Midbrain (tissue), 1 donor: ENCODE measurements at regions not wholly inside any gene's neighbourhood (a gene's known extent, or its start where the extent isn't known, plus 50 kb on each side); places are given as distances from the start of the nearest gene placed in this dataset.
"Not testable (repeated sequence)": the region's sequence is repeated elsewhere in the genome, so short reads cannot be mapped to it uniquely, and the experiment has no call there.

Experiments used
- DNase-seq: peaks from one replicate; lab custom pipeline; 2025; lab: John Stamatoyannopoulos, UW

DNA sequence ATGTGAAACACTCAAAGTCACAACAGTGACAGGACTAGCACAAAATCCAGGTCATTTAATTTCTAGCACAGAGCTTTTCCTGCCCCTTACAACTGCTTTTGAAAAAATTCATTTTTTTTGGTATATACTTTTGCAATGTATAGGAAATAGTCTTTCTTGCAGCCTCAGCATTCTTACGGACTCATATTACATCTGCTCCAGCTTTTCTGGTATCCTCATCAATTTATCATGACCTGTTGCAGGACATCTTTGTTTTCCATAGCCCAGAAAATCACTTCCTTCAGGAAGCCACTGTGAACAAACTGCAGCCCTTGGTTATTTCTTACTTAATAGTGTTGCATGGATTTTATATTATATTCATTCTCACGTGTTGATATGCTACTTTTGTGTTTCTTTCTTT is 347.9 kb upstream of the MTPN start:
- DNase-seq, result no peak

DNA sequence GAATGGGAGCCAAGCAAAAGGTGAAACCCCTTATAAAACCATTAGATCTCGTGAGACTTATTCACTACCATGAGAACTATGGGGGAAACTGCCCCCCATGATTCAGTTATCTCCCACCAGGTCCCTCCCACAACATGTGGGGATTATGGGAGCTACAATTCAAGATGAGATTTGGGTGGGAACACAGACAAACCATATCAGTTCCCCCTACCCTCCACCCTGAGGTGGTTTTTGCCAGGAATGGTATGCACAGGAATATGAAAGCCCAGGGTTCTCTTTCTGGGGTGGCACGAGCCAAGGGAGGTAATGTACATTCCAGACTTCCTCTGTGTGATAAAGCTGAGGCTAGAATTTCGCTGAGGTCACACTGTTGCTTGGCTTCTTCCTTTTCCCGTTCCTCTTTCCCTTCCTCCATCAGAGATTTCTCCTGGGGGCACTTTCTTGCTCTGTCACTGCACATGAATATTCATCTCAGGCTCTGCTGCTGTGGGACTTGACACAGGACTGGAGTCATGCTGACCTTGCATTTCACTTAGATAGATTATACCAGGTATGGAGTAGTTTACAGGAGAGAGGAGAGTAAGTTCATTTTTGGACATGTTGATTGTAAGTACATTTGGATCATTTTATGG is 347.0 kb upstream of the MTPN start:
- DNase-seq, result no peak

DNA sequence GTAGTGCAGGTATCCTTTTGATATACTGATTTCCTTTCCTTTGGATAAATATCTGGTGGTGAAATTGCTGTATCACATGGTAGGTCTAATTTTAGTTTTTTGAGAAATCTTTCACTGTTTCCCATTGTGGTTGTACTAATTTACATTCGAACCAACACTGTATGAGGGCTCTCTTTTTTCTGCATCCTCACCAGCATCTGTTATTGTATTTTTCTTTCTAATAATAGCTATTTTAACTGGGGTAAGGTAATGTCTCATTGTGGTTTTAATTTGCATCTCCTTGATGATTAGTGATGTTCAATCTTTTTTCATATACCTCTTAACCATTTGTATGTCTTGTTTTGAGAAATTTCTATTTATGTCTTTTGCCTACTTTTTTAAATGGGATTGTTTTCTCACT is 335.4 kb upstream of the MTPN start:
- DNase-seq, result no peak

DNA sequence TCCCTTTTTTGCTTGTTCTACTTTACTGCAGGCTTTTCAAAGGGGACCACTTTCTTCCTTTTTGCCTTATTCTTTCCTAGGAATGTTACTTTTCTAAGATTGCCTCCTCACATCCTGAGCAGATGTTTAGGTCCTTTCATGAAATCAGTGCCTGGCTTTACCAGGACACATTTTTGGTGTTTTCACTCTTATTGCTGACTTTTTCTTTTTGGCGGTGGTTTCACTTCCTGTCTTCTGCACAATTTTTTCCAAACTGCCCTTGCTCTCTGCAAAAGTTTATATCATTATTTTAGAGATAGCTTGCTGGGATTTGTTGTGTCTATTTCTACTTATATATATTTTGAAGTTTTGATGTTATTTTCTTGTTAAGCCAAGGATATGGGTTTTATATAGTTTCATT is 332.2 kb upstream of the MTPN start:
- DNase-seq, result no peak

DNA sequence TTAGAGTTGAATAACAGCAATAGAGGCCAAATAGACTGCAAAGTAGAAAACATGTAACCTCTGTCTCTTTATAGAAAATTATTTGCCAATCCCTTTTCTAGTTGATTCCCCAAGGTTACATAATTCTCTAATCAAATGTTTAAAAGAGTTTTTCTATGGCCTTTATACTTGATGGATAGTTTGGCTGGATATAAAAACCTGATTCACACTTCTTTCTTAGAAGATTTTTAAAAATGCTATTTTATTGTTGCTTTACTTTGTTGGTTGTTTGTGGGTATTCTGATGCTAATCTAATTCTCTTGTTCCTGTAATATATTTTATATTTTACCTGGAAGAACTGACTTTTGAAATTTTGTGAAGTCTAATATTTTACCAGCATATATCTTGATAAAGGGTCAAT is 331.1 kb upstream of the MTPN start:
- DNase-seq, result no peak

DNA sequence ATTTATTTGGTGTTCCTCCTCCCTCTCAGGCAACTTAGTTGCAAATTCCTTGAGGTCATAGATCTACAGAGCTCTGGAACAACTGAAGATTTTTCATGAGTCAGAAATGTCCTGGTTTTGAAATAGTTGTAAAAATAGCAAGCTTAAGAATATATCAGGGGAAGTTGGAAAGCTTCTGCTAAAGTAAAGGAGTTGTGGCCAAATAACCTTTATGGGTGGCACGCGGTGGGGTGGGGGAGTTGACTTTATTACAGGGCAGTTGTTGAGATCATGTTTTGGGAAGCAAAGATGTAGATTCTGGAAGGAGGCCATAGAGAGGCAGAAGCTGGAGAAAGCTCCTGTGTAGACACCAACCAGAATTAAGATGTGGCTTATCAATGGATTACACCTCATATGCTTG is 326.0 kb upstream of the MTPN start:
- no peak for DNase-seq

DNA sequence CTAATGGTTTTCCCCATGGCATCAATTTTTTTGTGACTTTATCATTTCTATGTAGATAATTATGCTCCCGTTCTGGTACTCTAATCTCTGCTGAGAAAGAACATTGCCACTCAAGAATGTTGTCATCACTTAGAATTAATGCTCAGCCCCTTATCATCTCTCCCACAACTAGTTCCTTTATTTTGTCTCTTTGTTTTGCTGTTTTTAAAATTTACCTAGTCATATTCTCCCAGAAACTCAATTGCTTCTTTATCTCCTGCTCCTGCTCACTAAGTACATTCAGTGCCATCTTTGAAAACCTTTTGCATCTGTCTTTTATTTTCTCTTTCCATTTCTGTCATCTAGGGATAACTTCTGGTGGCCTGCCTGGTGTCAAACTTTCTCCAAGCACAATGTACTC is 324.9 kb upstream of the MTPN start:
- no peak for DNase-seq

DNA sequence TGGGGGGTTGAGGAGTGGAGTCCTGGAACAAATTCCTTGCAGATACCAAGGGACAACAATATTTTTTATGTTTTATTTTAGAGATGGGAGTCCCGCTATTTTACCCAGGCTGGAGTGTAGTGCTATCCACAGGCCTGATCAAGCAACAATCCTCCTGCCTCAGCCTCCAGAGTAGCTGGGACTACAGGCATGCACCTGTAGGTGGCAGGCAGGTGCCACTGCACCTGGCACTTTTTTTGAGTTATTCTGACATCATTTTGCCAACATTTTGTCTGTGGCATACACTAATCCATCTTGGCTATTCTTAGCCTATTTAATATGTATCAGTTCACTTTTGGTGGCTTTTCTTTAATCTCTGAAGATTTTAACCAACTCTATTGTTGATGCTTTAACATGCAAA is 317.8 kb upstream of the MTPN start:
- DNase-seq, result no peak

DNA sequence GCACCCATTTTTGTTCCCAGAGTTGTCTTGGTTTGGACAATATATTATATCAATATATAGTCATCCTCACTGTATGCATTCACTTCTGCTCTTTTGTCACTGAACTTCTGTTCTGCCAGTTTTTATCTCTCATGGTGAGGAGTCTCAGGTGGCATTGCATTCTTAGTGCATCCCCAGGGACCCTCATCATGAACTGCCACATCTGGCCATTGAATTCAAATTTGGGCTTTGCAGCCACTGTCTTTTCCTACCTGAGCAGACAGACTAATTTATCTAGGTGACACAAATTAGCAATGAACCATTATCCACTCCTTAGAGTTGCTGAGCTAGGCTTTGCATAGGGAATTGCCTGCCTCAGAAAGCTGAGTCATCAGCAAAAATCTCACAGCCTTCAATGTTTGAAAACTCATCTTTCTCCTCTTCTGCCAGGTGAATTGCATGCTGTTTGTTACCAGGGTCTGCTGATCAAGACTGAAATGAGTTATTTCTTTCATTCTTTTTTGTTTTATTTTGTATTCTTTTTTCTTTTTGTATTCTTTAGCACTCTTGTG is 316.8 kb upstream of the MTPN start:
- no peak for DNase-seq

DNA sequence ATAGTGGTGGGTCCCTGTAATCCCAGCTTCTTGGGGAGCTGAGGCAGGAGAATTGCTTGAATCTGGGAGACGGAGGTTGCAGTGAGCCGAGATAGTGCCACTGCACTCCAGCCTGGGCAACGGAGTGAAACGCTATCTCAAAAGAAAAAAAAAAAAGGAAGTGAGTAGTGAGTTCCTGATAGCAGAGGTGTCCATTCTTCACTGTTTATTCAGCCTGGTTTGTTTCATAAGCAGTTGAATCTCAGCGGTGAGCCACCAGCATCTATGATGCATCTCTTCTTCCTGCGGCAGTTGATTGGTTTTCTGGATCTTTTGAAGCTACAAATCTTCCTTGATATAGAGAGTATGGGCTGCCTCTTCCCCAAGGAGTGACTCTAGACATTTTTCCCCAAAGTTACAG is 316.1 kb upstream of the MTPN start:
- no peak for DNase-seq

DNA sequence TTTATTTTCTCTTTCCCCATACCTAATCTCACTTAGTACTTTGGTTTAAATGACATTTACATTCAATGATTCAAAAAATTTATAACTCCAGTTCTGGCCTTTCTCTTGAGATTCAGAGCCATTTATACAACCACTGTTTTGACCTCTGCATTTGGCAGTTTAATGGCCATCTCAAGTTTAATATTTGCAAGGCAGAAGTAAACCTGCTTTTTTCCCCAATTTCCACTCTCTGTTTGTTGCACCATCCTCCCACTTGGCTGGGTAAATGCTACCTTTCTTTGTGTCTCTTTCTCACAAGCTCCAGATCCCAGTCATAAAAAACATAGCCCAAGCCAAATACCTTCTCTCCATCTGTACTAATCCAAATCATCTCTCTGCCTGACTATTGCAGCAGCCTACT is 315.2 kb upstream of the MTPN start:
- DNase-seq, result no peak

DNA sequence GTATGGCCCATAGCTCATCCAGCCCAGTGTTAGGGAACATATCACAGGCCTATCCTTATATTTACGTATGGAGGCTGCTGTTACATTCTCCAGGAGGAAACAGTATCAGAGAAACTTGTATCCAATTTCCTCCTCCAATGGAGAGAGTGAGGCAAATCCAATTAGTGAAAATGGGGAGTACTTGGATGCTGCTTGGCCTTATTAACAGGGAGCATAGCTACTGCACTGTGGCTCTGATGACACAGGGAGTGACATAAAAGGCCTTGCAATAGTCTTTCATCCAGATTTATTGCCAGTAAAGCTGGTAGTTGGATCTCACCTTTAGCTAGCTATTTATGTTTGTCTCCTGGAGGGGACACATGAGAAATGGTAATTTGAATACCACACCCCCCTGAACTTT is 313.2 kb upstream of the MTPN start:
- DNase-seq, result no peak

DNA sequence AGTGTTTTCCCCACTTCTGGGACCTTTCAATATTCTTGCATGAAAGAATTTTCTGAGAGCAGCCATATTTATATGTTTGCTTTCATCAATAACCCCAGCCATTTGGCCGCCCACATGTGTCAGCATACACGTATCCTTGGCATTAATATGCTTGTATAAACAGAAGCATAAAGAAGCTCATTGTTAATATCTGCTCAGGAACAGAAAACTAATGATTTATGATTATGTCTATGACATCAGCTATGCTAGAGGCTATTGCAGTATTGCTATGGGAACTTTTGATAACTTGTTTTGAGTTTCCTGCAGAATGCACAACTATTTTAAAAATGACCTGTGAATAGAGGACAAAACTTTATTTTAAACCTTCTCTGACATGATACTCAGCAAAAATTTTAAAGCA is 300.9 kb upstream of the MTPN start:
- DNase-seq, result no peak

DNA sequence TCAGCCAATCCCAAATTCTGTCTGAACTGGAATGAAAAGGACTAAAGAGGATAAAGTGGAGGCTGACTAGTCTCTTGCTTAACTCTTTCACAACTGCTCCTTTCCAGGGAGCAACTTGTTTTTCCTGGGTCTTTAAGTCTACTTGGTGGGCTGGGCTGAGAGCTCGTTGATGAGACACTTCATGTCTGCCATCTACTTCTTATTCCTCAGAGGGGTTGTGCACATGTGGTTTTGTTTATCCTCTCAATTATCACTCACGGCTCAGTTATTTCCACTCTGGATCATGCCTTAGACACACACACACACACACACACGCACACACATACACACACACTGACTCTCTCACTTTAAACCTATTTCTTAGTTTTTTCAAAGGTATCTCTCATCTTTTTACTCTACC is 298.6 kb upstream of the MTPN start:
- no peak for DNase-seq

DNA sequence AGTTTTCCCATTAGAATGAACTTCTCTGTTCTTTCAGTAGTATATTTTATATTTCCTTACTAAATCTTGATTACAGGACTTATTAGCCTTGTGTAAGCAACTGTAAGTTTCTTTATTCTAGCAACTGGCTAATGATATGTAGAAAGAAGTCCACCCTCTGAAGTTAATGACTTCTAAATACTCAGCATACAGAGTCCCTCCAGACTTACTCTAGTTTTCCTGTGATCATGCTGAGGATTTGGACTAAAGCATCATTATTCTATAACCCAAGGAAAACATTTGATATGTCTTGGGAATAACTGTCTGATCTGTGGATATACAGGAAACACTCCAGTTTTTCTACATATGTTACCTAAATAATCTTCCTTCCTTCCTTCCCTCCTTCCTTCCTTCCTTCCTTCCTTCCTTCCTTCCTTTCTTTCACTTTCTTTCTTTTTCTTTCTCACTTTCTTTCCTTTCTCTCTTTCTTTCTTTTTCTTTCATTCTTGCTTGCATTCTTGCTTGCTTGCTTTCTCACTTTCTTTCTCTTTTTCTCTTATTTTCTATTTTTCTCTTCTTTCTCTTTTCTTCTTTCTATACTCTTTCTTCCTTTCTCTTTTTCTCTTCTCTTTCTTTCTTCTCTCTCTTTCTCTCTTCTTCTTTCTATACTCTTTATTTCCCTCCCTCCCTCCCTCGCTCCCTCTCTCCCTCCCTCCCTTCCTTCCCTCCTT is 297.6 kb upstream of the MTPN start:
- DNase-seq, result no peak

DNA sequence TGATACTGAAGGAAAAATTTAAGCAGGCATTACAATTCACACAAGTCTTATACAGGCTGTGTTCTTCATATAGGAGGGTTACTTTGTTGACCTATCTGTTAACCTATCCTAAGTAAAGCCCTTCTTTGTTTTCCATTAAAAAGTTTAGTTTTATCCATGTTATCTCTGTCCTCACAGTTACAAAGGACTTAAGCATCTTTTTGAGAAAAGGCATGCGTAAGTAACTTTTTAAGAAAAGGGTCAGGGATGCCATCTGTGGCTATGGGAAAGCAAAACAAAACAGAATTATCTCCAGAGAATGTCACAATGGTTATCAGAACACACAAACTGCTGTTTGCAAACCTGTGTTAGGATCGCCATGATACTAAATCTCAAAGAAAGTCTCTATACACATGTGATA is 295.8 kb upstream of the MTPN start:
- no peak for DNase-seq

DNA sequence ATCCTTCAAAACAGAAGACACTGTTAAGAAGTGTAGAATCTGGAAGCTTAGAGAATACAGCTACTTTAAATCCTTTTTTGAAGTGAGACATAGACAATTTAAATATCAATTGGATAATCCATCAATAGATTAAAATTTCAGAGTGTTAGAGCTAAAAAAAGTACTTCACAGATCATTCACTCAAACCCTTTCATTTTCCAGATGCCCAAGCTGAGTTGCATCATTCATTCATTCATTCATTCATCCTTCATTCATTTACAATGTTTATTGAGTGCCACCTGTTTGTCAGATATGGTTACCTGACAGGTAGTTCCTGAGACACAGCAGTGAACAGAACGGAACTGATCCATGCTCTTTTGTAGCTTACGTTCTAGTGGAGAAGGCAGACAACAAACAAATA is 290.7 kb upstream of the MTPN start:
- DNase-seq, result no peak

DNA sequence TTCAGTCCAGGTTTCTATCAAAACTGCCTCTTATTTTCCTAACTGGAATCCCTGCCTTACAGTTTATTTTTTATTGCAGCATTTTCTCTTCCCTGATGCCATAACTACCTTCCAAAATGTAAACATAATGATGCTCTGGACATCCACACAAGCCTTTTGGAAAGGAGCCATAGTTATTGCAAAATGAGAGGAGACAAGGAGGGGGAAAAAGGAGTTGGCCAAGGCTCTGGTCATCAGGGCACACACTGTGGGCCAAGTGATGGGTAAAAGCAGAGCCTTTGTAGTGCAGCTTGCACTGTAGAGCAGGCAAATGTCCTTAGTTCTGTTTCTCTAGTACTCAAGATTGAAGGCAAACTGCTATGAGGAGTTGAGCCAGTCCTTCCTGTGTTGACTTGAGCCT is 289.3 kb upstream of the MTPN start:
- no peak for DNase-seq

DNA sequence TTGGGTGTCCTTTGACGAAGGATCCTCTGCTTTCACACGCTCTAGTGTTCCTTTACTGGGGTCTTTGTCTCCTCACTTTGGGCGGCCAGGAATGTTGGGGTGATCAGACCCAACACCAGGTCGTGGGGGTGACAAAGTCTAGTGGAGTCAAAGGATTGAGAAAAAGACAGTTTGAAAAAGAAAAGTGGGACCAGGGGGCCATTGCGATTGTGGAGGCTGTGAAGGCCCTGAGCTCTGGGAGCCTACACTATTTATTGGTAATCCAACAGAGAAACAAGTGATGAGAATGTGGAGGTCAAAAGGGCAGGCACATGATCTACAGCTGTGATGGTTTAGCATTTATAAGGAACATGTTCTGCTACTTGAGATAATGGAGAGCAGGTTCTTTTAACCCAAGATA is 287.1 kb upstream of the MTPN start:
- not testable (repeated sequence) for DNase-seq

DNA sequence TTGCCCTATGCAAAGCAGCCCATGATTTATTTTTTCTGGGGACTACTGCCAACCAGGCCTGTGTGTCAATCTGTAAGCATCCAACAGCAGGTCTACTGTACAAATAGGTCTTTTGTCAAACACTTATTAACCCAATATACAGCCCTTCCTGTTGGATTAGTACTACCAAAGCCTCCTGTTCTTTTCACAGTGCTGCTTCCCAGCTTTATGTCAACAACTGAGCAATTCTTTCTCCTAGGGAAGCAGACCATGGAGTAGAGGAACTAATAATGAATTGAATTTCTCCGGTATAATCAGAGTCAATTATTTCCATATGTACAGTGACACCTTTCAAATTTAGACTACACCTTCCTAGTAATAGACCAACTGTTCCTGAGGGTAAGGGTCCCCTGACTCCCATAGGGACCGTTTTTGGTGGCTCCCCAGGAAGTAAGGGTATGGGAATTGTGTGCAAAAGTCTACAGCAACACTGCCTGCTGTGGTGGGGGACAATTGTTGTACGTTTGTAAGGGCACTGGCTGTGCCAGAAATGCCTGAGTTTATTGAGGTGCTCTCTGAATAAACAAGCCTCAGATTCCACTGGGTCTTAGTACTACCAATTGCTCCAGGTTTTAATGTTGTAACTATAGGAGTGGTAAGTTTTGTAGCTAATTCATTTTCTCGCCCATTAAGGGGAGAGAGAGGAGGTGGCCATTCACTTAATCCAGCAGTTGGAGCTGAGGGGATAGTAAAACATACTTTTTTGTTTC is 286.1 kb upstream of the MTPN start:
- not testable (repeated sequence) for DNase-seq

DNA sequence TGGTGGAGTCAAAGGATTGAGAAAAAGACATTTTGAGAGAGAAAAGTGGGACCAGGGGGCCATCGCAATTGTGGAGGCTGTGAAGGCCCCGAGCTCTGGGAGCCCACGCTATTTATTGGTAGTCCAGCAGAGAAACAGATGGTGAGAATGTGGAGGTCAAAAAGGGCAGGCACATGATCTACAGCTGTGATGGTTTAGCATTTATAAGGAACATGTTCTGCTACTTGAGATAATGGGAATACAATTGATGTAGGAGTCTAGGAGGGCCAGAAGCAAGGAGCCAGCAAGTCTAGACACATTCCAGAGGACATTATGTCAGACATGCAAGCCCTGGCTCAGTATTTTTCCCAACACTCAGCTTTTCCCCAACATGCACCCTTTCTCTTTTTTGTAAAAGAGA is 283.4 kb upstream of the MTPN start:
- not testable (repeated sequence) for DNase-seq

DNA sequence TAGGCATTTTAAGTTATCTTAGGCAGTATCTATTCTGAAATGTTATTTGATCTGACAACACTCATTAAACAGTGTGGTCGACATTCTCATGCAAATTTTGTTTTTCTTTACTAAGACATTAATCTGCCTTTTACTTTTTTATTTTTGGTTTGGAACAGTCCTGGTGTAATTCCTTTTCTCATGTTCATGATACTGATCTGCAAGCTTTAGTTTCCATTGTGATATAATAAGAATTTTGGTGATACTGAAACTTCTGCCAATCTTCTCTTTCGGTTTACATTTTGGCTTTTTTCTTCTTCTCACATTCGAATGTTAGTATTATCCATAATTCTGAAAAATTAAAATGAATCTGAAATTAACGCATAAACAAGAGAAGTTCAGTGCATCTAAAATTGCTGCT is 281.9 kb upstream of the MTPN start:
- DNase-seq, result no peak

DNA sequence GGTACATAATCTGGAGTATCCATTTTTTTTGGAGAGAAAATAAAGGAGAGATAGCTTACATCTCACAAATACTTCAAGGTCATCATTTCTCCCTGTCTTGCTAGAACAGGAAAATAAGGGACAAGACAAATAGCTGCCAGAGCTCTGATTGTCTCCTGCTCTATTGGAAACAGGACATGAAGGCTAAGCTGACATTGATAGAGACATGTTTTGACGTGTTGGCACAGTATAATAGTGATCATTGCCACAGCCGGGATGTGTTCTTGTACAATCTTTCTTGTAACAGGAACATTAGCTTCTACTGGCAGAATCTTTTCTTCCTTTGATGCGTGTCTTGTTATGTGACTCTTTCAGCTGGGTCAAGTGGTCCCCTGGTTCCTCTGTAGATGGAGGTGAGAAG is 279.3 kb upstream of the MTPN start:
- DNase-seq, result no peak
